ENCODE measurements at regions not wholly inside any gene's neighbourhood (a gene's known extent, or its start where the extent isn't known, plus 50 kb on each side); places are given as distances from the start of the nearest gene placed in this dataset.

- no peak for TF ChIP-seq CTCF (IDR thresholded peaks at IDR 0.05; ENCODE audit: low read length, missing control alignments)
- DNase-seq (ENCODE audit: low read depth): no peak
Measured at GRCh38 chr2:158732573-158733429, 62.3 kb upstream of the DAPL1 start.

DNA sequence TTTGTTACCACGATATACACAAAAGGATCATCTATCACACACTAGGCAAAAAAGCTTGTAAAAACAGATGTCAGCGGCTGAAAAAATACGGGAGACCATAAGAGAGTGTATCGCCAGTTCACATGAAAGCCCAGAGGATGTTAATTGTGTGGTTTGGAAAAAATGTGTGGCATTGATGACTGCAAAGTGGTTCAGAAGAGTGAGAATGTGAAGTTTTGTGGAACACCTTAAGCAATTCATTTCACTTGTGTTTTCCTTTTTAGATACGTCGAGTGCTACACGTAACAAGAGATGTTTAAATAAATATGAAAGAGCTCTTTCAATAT, 61.7 kb upstream of the DAPL1 start:
- no peak for DNase-seq (ENCODE audit: low read depth)
- no peak for TF ChIP-seq CTCF (IDR thresholded peaks at IDR 0.05; ENCODE audit: low read length, missing control alignments)
- no peak overlapping the region for H3K4me3 ChIP-seq (replicated peaks; ENCODE audit: low read depth, low read length)

More at GRCh38 chr2:158732573-158733429, 62.3 kb upstream of the DAPL1 start:
- H3K4me3 ChIP-seq (replicated peaks; ENCODE audit: low read depth, low read length): no peak overlapping the region

DNA sequence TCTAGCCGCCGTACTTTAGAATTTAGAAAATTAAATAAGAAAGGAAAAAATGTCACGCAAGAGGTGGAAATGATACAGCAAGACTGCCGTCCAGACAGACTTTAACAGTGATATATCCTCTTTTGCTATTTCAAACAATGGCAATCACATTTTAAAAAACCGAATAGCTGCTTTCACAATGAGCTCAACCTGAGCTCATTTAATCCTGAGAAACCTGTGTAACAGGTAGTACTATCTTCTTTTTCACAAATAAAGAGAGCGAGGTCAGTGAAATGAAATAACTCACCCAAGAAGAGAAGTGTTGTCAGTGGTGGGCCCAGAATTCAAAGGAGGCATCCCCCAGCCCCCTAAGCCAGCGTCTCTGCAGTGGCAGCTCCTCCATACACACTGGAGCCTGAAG, 60.7 kb upstream of the DAPL1 start:
- no peak for TF ChIP-seq CTCF (IDR thresholded peaks at IDR 0.05; ENCODE audit: low read length, missing control alignments)
- no peak for DNase-seq (ENCODE audit: low read depth)
- no peak overlapping the region for H3K4me3 ChIP-seq (replicated peaks; ENCODE audit: low read depth, low read length)

GRCh38 chr2:158735822-158736580, 59.1 kb upstream of the DAPL1 start:
- no peak for DNase-seq (ENCODE audit: low read depth)
- TF ChIP-seq CTCF (IDR thresholded peaks at IDR 0.05; ENCODE audit: low read length, missing control alignments): no peak

GRCh38 chr2:158738363-158738762, 56.8 kb upstream of the DAPL1 start:
- no peak overlapping the region for H3K4me3 ChIP-seq (replicated peaks; ENCODE audit: low read depth, low read length)
- TF ChIP-seq CTCF (IDR thresholded peaks at IDR 0.05; ENCODE audit: low read length, missing control alignments): no peak
- no peak for DNase-seq (ENCODE audit: low read depth)

More at GRCh38 chr2:158735822-158736580, 59.1 kb upstream of the DAPL1 start:
- no peak overlapping the region for H3K4me3 ChIP-seq (replicated peaks; ENCODE audit: low read depth, low read length)

DNA sequence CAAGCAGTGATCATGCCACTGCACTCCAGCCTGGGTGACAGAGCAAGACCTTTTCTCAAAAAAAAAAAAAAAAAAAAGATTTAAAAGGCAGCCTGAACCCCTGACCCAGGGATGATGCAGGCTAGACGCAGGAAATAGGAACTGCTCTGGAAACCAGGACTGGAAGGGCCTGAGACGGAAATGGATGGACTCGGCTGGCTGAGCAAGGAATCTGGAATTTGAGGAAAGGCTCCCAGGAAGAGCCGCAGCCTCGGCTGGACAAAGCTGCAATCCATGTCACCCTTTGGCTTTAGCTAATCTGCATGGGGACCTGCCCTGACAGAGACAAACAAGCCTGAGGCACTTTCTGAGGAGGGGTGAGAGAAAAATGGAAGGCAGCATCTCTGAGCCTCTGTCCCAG, 55.0 kb upstream of the DAPL1 start:
- peak; percentile 35 for DNase-seq (ENCODE audit: low read depth)
- TF ChIP-seq CTCF (IDR thresholded peaks at IDR 0.05; ENCODE audit: low read length, missing control alignments): no peak
- no peak overlapping the region for H3K4me3 ChIP-seq (replicated peaks; ENCODE audit: low read depth, low read length)
